Renal pelvis (tissue), 1 donor: ENCODE measurements at regions not wholly inside any gene's neighbourhood (a gene's known extent, or its start where the extent isn't known, plus 50 kb on each side); places are given as distances from the start of the nearest gene placed in this dataset.
"Not testable (repeated sequence)": the region's sequence is repeated elsewhere in the genome, so short reads cannot be mapped to it uniquely, and the experiment has no call there.

Experiments
- DNase-seq: peaks from one replicate; pipeline ENCODE4 v3.0.0-alpha.2; 2013

DNA sequence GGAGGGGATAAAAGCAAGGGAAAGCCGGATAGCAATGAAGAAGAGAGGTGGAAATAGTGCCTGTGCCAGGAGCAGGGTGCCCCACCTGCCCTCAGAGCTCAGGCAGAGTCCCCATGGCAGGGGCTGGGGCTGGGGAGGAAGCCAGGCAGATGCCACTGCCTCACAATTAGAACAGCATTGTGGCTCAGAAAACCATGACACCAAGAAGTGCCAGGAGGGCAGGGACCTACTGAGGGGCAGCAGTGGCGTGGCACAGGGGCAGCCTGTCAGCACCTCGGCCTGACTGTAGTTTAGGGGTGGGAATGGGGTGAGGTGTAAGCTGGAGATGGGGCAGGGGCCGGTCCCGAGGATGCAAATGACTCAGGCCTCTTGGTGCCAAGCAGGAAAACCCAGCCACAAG is 532.1 kb upstream of the B3GAT1 start:
- DNase-seq: no peak

DNA sequence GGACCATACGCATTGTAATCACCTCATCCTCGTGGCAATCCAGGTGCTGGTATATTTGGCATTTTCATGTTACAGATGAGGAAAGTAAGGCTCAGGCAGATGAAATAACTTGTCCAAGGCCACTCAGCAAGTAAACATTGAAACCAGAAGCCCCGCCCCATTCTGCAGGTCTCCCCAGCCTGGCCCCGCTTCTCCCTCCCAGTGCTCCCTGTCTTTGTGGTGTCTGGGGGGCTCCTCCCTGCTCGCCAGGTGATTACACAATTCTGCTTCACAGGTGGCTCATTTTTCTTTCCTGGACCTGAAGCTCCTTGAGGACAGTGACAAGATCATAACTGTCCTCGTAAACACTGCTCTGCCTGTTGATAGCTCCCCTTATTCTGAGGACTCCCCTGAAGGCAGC is 531.5 kb upstream of the B3GAT1 start:
- no peak for DNase-seq

- DNase-seq: no peak
Observed at GRCh38 chr11:134942681-134943080, 530.6 kb upstream of the B3GAT1 start.

- not testable (repeated sequence) for DNase-seq
Observed at GRCh38 chr11:134941936-134942600, 530.0 kb upstream of the B3GAT1 start.

GRCh38 chr11:134941326-134941725 is 529.3 kb upstream of the B3GAT1 start:
- no peak for DNase-seq

- no peak for DNase-seq
Observed at GRCh38 chr11:134940441-134941126, 528.5 kb upstream of the B3GAT1 start.

- no peak for DNase-seq
Observed at GRCh38 chr11:134939905-134940304, 527.9 kb upstream of the B3GAT1 start.

- DNase-seq: no peak
Observed at GRCh38 chr11:134939031-134939430, 527.0 kb upstream of the B3GAT1 start.

DNA sequence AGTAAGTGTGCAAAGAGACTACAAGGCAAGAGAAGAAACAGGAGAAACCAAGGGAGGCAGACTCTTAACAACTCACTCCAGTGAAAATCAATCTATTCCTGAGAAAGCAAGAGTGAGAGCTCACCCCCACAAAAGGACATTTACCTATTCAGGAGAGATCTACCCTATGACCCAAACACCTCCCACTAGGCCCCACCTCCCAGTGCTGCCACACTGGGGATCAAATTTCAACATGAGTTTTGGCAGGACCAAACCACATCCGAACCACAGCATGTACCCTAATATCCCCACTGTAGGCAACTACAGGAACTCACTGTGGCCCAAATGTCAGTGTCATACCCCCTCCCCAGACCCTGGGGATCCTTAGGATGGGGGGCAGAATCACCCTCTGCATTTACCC is 526.2 kb upstream of the B3GAT1 start:
- no peak for DNase-seq

GRCh38 chr11:134937193-134937592 is 525.2 kb upstream of the B3GAT1 start:
- not testable (repeated sequence) for DNase-seq

GRCh38 chr11:134932761-134933160 is 520.7 kb upstream of the B3GAT1 start:
- no peak for DNase-seq

DNA sequence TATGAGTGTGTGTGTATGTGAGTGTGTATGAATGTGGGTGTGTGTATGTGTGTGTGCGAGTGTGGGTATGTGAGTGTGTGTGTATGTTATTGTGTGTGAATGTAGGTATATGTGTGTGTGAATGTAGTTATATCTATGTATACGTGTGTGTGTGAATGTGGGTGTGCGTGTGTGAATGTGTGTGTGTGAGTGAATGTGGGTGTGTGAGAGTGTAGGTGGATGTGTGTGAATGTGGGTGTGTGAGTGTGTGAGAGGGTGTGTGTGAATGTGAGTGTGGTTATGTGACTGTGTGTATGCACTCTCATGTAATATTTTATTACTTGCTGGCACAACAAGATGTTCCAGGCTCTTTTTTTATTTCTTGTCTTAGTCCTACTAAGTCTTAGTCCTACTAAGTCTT is 513.4 kb upstream of the B3GAT1 start:
- no peak for DNase-seq

DNA sequence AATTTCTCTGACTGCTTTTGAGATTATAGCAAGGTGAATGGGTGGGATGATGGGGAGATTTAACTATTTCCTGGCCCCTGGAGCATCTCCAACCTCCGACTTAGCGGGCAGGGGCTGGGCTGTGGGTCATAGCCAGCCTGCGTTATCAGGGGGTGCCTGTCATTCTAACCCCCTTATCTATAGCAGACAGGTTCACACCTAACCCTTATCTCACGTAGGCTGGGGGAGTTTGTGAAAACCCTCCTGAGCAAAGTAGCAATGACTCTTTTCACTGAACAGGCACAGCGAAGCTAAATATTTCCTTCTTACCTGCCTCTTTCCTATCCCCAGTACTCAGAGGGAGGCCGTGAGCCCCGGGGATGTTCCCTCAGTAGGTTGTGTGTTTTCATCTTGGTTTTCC is 511.4 kb upstream of the B3GAT1 start:
- DNase-seq: no peak

DNA sequence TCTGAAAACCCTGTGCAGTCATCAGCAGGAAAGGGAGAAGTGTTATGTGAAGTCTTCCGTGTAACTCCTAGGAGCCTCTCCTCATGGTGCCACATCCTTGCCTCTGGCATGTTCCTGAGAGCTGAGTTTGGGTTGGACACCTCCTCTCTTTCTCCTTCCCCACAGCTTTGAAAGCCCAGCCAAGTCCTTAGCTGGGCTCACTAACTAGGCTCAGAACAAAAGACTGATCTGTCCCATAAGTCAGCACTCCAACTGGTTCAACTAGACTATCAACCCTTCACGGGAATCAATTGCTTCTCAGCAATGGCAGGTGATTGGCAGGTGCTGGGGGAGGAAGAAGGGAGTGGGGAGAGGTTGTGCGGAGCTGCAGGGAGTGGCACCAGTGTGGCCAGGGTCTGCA is 509.9 kb upstream of the B3GAT1 start:
- no peak for DNase-seq

- no peak for DNase-seq
Observed at GRCh38 chr11:134920851-134921608, 509.0 kb upstream of the B3GAT1 start.

DNA sequence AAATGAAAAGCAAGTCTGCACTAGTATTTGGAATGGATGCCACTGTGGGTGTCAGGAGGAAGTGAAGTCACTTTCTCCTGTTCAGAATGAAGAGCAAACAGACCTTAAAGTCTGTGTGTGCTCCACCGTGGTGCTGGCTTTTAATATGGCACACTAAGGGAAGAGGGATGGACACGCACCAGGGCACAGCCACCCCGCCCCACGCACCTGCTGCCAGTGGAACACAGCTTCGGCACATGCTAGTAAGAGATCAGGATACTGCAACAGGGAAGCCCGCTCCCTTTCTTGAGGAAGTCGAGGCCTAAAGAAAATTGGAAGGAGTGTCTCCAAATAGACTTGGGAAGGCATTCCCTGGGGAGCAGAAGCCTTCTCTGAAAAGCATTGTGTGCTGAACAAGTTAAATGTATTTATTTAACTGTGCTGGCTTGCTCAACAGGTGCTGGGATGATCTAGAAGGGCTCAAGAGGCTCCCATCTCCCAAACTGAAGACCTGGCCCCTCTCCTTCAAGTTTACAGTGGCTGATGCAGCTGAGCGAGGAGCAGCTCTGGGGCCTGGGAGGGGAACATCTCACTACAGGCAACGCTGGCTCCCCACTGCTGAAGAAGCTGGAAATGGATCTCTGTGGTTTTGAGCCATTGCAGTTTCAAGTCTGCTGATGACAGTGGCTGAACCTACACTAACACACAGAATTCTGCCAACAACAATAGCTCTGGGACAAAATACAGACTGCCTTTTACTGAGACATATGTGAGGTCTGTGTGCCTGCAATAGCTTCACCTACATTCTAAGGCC is 504.6 kb upstream of the B3GAT1 start:
- no peak for DNase-seq

- DNase-seq: no peak
Observed at GRCh38 chr11:134915881-134916280, 503.8 kb upstream of the B3GAT1 start.

- no peak for DNase-seq
Observed at GRCh38 chr11:134915212-134915611, 503.2 kb upstream of the B3GAT1 start.

DNA sequence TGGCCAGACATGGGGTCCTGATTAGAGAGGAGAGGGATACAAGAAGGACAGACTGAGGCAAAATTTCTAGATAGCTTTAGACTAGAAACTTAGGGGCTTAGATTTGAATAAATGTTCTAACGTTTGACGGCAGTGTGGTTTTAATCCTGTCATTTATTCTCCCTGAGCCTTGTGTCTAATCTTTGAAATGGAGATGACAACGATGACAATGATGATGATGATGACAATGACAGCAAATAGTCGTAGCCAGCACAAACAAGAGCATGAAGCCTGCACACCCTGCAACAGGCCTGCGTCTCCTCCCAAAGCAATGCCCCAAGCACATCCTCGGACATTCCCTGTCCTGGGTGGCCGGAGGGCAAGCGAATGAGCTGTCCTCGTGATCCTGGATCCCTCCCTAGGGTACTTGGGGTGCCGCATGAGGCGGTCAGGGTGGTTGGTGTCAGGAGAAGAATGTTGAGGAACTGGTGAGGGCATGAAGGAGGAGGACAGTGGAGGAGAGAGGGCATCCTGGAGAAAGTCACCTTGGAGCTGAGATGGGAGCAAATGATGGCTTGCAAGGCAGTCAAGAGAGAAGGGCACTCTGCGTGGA is 502.1 kb upstream of the B3GAT1 start:
- no peak for DNase-seq

GRCh38 chr11:134913391-134913790 is 501.3 kb upstream of the B3GAT1 start:
- DNase-seq: no peak

- DNase-seq: no peak
Observed at GRCh38 chr11:134911514-134912180, 499.6 kb upstream of the B3GAT1 start.
